HepG2 (cell line): ENCODE measurements at regions not wholly inside any gene's neighbourhood (a gene's known extent, or its start where the extent isn't known, plus 50 kb on each side); places are given as distances from the start of the nearest gene placed in this dataset.

Source experiments
- ESRRA ChIP-seq: sonication (generic); formaldehyde crosslinking; IDR thresholded peaks from 2 replicates; pipeline ENCODE4 v1.5.1; 2020; ENCODE audit warnings: mild to moderate bottlenecking, low read depth, missing genetic modification reagents
- TAF1 ChIP-seq: sonication (generic); formaldehyde crosslinking; IDR thresholded peaks from 2 replicates; pipeline ENCODE4 v1.4.0; 2020; ENCODE audit warnings: missing genetic modification reagents
- TF ChIP-seq, protein P1 (sequence below), 2 experiments: sonication (generic) in 1 of 2; formaldehyde crosslinking in 1 of 2; IDR thresholded peaks; 2 replicates each; pipeline versions ENCODE4 v1.4.0 to v1.6.1; 2018 to 2020; ENCODE audit warnings: missing genetic modification reagents in 2 of 2, borderline replicate concordance in 1 of 2, low read depth in 1 of 2, mild to moderate bottlenecking in 1 of 2, missing biosample characterization in 1 of 2

DNA sequence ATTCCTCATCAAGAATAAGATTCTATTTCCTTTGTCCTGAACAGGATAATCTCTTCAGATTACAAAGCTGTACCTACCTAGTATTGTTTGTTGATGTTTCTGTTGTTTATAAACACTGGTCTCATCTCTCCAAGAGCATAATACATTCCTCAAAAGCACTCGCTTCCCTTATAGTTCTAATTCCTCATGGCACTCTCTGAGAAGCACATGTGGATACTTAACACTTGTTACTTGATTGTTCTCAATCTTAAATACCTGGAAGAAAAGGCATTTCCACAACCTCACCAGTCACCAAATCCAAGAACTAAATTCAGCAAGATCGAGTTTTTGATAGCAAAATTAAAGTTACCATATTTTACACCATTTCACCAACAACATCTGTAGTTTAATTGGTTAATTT, 145.9 kb upstream of the DUSP10 start:
- TF ChIP-seq ESRRA (CRISPR knock-in tag) (no peak), TAF1 (CRISPR knock-in tag) (no peak)
- TF ChIP-seq, protein P1, sequence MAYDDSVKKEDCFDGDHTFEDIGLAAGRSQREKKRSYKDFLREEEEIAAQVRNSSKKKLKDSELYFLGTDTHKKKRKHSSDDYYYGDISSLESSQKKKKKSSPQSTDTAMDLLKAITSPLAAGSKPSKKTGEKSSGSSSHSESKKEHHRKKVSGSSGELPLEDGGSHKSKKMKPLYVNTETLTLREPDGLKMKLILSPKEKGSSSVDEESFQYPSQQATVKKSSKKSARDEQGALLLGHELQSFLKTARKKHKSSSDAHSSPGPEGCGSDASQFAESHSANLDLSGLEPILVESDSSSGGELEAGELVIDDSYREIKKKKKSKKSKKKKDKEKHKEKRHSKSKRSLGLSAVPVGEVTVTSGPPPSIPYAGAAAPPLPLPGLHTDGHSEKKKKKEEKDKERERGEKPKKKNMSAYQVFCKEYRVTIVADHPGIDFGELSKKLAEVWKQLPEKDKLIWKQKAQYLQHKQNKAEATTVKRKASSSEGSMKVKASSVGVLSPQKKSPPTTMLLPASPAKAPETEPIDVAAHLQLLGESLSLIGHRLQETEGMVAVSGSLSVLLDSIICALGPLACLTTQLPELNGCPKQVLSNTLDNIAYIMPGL (CRISPR knock-in tag; IDR thresholded peaks at IDR 0.05; ENCODE audit: borderline replicate concordance in 1 of 2, low read depth in 1 of 2), result no peak
